ENCODE measurements at regions not wholly inside any gene's neighbourhood (a gene's known extent, or its start where the extent isn't known, plus 50 kb on each side); places are given as distances from the start of the nearest gene placed in this dataset.

GRCh38 chr15:70265466-70265978 lies 167.8 kb upstream of the TLE3 start:
- DNase-seq (ENCODE audit: low read depth) = no peak

DNA sequence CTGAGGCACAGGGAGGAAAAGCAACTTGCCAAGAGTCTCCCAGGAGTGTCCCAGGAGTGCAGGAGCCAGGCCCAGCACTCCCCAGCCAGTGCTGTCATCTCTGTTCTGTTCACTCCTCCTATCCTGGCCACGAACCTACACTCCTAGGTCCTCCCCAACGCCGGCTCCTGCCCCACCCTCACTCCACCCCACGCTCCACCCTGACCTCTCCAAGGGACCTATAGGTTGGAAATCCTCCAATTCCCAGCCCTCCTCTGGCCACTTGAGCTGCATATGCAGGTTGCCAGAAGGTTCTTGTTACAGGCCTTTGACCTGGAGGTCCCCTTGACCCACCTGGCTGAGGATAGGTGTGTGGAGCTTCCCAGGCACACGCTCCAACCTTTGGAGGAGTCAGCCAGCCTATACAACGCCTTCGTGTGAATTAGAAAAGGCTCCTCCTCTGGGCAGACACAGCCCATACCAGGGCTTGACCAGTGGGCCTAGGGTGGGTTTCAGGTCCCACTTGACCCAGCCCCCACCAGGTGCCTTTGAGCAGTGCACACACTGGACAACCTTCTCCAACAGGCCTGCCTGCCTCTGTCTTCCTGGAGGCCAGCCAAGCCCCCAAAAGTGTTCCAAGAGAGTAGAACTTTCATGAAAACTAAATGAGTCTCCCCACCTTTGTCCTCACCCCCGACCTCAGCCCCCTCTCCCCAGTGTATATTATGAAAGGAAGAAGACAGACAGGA lies 167.2 kb upstream of the TLE3 start:
- no peak for DNase-seq (ENCODE audit: low read depth)

DNA sequence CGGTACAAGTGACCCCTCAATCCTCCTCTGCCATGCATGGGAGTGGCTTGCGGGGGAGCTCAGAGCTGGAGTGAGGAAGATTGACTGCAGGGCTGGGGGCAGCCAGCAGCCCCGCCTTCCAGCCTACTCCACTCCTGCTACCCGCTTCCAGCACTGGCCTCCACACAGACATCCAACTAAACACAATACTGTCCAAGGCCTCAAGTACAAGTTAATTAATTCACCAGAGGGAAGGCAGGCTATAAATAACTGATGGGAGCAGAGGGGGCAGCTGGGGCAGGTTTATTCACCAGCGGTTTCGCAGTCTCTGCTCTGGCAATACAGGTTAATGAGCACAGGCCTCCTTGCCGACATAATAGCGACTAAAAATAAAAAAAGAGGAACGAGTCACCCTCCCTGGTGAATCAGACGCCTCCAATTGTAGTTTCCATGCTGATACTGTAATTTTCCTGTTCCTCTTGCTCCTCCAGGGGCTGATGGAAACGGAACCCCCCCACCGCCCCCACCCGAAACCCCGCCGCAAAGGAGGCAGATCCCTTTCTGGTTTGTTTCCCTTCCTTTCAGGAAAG lies 166.4 kb upstream of the TLE3 start:
- DNase-seq (ENCODE audit: low read depth) = peak; percentile 93

DNA sequence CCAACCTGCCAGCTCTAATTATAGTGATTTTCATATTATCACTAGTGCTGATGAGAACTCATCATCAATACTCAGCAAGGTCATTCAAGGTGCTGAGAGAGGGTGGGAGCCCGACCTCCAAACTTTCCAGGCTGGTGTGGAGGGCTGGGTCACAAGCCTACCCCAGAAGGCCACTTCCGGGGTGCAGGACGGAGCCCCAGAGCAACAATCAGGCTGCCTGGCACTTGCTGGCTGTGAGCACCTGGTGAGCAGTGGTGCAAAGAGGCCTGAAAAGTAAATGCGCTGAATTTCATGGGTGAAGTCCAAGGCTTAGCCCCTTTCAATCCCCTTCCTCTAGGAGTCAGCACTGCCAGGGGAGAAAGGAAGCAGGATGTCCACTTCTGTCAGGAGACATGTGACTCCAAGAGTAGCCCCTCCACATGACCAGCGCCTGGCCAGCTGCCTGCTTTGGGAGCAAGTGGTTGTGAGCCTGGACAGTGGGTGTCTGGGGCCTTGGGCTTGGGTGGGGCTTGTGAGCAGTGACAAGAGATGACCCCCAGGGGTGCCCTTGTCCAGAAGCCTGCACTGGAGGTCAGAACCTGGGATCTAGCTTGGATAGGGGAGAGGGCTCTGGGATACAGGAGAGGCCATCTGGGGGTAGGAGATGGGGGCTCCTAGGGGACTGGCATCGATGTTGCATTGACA lies 165.0 kb upstream of the TLE3 start:
- DNase-seq (ENCODE audit: low read depth) = no peak

GRCh38 chr15:70262171-70262570 lies 164.5 kb upstream of the TLE3 start:
- DNase-seq (ENCODE audit: low read depth) = no peak

GRCh38 chr15:70261083-70261482 lies 163.4 kb upstream of the TLE3 start:
- no peak for DNase-seq (ENCODE audit: low read depth)

- DNase-seq (ENCODE audit: low read depth) = no peak
Observed at GRCh38 chr15:70260580-70260979, 162.9 kb upstream of the TLE3 start.

- no peak for DNase-seq (ENCODE audit: low read depth)
Observed at GRCh38 chr15:70259640-70260508, 162.2 kb upstream of the TLE3 start.

DNA sequence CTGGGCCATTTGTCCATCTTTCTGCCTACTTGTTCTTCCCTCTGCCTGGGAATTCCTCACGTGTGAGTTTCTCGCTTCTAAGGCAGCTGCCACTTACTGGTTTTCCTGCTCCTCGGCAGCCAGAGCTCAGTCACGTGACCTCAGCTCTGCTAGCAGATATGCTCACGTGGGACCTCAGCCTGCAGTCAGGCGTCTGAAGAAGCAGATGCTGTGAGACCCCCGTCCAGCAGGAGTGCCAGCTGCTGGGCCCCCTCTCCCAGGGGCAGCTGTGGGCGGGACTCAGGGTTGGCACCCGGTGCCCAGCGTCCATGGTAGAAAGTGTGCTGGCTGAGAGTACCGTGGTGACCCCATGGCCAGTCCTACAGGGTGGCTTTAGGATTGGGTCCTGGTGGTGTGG lies 161.3 kb upstream of the TLE3 start:
- peak; percentile 67 for DNase-seq (ENCODE audit: low read depth)

DNA sequence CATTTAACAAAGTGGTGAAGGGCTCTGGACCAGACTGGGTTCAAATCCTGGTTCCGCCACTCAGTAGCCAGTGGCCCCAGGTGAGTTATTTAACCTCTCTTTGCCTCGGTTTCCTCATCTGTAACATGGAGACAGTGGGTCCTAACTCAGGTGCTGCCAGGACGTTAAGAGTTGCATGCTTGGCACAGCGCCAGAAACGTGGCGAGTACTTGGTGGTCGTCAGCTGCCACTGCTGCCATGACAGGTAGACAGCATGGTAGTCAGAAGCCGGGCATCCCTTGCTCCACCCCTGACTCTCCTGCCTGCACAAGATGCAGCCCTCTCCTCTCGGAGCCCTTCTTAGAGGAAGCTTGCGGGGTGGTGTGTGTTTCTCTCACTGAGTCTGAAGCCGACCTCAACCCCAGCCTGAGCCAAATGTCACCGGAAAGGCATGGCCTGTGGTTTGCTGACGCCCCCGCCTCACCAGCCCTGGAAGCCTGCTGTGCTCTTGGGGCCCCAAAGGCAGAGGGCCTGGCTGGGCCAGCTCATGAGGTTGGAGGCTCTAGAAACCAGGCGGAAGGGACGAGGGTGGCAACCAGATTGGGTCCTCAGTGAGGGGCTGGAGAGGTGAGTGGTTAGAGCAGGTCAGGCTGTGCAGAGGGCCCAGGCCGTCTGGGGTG lies 160.8 kb upstream of the TLE3 start:
- DNase-seq (ENCODE audit: low read depth) = no peak

GRCh38 chr15:70257573-70258248 lies 160.0 kb upstream of the TLE3 start:
- DNase-seq (ENCODE audit: low read depth) = no peak

DNA sequence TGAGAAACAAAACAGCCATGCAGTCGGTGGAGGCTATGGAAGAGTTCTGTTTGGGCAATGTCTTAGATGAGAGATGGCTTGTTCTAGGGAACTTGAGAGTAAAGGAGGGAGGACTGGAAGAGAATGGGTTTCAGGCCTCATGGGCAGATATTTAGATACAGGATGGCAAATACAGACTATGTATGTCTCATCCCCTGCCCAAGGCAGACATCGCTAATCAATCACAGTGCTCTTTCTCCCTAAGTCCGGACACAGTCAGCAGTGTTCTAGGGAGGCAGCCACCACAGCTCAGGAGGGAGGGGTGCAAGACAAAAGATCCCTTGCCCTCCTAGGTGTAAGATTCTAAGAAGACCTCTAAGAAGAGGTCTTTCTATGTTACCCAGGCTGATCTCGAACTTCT lies 159.3 kb upstream of the TLE3 start:
- no peak for DNase-seq (ENCODE audit: low read depth)

DNA sequence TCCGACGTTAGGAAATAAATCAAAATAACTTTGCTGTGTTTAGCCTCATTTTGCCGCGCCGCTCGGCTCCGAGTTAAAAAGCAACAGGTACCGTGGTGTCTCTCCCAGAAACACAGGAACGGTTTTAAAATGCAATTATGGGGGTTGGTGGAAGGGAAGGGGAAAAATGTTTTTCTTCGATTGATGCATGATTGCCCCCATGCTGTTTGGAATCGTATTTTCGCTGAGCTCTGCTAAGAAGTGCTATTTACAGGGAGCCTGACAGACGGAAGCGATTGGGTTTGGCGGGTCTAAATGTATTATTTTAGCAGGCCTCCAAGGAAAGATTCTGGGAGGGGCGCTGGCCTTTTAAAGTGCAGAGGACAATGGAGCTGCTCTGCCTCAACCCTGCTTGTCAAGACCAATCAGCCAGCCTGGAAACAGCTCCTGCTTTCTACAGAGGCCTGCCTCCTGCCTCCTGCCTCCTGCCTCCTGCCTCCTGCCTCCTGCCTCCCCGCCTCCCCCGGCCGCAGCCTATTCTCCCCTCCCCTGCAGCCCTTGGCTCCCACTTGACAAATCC lies 156.7 kb upstream of the TLE3 start:
- no peak for DNase-seq (ENCODE audit: low read depth)

DNA sequence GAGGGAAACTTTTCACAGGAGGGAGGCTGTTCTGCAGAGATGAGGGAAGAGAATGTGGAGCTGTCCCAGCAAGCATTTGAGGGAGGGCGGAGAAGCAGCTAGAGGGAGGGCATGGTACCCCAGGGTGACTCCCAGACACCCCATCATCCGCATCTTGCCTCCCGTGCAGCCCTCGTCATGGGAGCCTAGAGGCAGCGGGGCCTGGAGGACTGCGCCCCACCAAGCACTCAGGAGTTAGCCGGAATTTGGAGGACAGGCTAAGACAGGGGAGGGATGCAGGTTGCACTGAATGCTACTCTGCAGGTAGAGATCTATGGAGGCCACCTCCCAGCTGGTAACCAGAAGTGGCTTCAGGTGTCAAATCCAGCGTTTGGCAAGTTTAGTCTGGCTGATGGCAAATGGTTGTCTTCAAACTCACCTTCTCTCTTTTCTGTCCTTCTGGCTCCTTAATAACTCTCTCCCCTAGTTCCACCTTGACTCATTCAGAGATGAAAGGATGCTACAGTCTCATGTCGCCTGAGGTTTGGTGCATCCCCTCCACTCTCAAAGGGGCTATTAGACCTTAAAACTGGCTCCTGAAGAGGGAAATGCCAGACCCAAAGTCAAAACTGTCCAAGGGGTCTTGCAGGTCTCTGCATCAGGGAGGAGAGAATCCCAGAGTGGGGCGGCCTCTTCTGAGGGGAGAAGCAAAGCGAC lies 155.9 kb upstream of the TLE3 start:
- DNase-seq (ENCODE audit: low read depth) = no peak

- no peak for DNase-seq (ENCODE audit: low read depth)
Observed at GRCh38 chr15:70252951-70253320, 155.2 kb upstream of the TLE3 start.

DNA sequence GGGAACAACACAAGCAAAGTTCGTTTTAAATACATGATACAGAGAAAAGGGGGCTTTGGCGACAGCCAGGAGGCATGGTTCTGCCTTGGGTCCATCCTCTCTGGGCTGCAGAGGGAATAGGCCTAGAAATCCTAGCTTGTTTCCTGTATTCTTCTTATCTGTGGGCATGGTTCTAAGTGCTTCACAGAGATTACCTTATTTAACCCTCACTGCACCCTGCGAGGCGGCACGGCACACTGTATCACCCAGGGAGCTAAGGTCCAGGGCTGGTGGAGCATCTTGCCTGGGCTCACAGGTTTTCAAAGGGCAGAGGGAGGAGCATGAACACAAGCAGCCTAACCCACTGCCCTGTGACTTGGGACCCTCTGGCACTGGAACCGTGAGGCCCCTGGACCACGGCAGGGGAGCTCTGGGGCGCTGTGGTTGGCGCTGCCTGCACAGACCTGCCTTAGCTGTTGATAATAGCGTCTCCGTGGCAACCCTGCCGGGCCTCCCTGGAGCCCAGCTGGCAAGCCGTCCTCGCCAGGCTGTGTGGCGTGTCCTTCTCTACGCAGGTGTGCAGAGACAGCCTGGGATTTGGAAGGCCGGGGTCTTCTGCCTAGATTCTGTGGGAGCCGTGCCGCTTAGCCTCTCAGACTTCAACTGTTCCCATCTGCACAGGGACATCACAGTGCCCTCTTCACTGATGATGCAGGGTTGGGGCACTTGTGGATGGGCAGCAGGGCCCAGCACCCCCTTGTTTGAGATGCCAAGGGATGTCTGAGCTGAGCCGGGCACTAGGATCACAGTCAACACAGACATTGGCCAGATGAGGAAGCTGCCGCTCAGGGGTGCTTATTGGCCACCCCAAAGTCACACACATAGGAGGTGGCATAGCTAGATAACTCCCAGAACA lies 154.6 kb upstream of the TLE3 start:
- no peak for DNase-seq (ENCODE audit: low read depth)

DNA sequence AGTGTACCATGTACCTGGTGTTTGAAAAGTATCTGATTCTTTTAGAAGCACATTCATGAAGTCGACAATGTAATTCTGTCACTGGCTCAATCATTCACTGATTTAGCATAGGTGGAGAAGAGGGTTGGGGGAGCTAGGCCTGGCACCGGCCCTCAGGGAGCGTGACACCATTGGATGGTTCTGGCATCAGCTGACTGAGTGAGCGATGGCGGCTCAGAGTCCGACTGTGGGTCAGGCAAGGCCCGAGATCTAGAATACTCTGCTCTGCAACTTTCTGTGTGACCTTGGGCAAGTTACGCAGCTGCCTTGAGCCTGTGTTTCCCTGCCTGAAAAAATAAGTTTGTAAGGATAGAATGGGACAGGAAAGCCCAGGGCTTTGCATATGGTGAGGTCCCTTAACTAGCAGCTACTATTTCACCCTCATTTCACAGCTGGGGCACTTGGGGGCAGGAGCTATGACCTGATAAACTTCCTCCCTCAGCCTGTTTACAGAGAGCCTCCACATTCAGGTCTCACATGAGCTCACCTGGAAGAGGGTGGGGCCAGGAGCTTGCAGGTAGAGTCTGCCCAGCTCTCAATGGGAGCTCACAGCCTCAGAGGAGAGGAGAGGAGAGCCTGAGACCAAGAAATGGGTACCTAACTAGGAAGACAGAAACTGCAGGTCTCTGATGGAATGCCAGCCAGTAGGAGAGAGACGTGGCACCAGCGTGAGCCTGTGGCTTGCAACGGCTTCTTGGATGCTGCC lies 153.7 kb upstream of the TLE3 start:
- no peak for DNase-seq (ENCODE audit: low read depth)

All from renal cortical epithelial cell (primary cell).